H1 (cell line): ENCODE measurements at regions not wholly inside any gene's neighbourhood (a gene's known extent, or its start where the extent isn't known, plus 50 kb on each side); places are given as distances from the start of the nearest gene placed in this dataset.

Source experiments
- CTCF ChIP-seq, 3 experiments: IDR thresholded peaks; 1 replicate in 2 of 3; 2 replicates in 1 of 3; pipeline versions ENCODE4 v1.5.1 to v1.6.1; 2011; ENCODE audit warnings: low read length in 3 of 3, mild to moderate bottlenecking in 3 of 3, inconsistent platforms in 2 of 3, low read depth in 1 of 3, moderate library complexity in 1 of 3; ENCODE audit not compliant: insufficient read depth in 1 of 3; ENCODE audit errors: control extremely low read depth in 1 of 3
- EGR1 ChIP-seq: IDR thresholded peaks from 2 replicates; pipeline ENCODE4 v1.6.1; 2011; ENCODE audit warnings: low read depth, low read length, borderline replicate concordance

GRCh38 chr5:164127527-164127926 lies 622.1 kb downstream of the MAT2B start:
- TF ChIP-seq EGR1: no peak
- no peak for TF ChIP-seq CTCF (IDR thresholded peaks at IDR 0.05; ENCODE audit: control extremely low read depth in 1 of 3, insufficient read depth in 1 of 3, low read depth in 1 of 3, low read length in 3 of 3)
